SK-N-SH (cell line): ENCODE measurements at regions not wholly inside any gene's neighbourhood (a gene's known extent, or its start where the extent isn't known, plus 50 kb on each side); places are given as distances from the start of the nearest gene placed in this dataset.

Experiments
- CTCF ChIA-PET: fragments of 300-600, 350-600 bp; formaldehyde crosslinking; extraction: SDS; loops from one replicate; lab custom pipeline; 2021; lab: Yijun Ruan, JAX
- POLR2A ChIA-PET: fragments of 350-600 bp; sonication (Branson Sonifier 250); formaldehyde crosslinking; extraction: SDS; loops from one replicate; lab custom pipeline; 2020; ENCODE audit warnings: antibody characterized with exemption, inconsistent platforms; lab: Yijun Ruan, JAX
- DNase-seq: peaks from one replicate; pipeline ENCODE4 v3.0.0; 2012
- H2AFZ ChIP-seq: fragments of 200-600 bp; sonication (generic); 2 replicates; pipeline ENCODE4 v1.8.1; 2016; ENCODE audit warnings: antibody characterized with exemption, mild to moderate bottlenecking, low read depth
- H3F3A ChIP-seq: fragments of 200-600 bp; sonication (generic); replicated peaks from 2 replicates; pipeline ENCODE3; 2016; ENCODE audit warnings: antibody characterized with exemption, mild to moderate bottlenecking; ENCODE audit not compliant: insufficient read depth
- H3K27ac ChIP-seq, 2 experiments: fragments of 200-500 bp in 1 of 2; fragments of 200-600 bp in 1 of 2; sonication (Bioruptor generic) in 1 of 2; sonication (generic), shearing (Covaris generic) in 1 of 2; 2 replicates each; pipeline versions ENCODE4 v1.5.1 to v1.6.1; 2014 to 2016; ENCODE audit warnings: low read depth in 2 of 2, inconsistent platforms in 1 of 2, low read length in 1 of 2, mild to moderate bottlenecking in 1 of 2, mixed read lengths in 1 of 2
- H3K27me3 ChIP-seq: fragments of 200-600 bp; sonication (generic), shearing (Covaris generic); 2 replicates; pipeline ENCODE4 v1.6.1; 2016; ENCODE audit warnings: mixed run types; ENCODE audit not compliant: insufficient read depth
- H3K36me3 ChIP-seq, 2 experiments: fragments of 200-500 bp in 1 of 2; fragments of 200-600 bp in 1 of 2; sonication (Bioruptor generic) in 1 of 2; sonication (generic) in 1 of 2; replicated peaks in 1 of 2; 2 replicates each; pipeline versions ENCODE3 to v1.5.1; 2014 to 2016; ENCODE audit warnings: low read length in 1 of 2, mild to moderate bottlenecking in 1 of 2; ENCODE audit not compliant: insufficient read depth in 2 of 2, control insufficient read depth in 1 of 2
- H3K4me1 ChIP-seq, 2 experiments: fragments of 200-500 bp in 1 of 2; fragments of 200-600 bp in 1 of 2; sonication (Bioruptor generic) in 1 of 2; sonication (generic), shearing (Covaris generic) in 1 of 2; 2 replicates each; pipeline versions ENCODE4 v1.5.1 to v1.6.1; 2014 to 2016; ENCODE audit warnings: low read depth in 1 of 2, low read length in 1 of 2, mixed run types in 1 of 2; ENCODE audit not compliant: insufficient read depth in 2 of 2, control insufficient read depth in 1 of 2
- H3K4me2 ChIP-seq: fragments of 200-600 bp; sonication (generic), shearing (Covaris generic); 2 replicates; pipeline ENCODE4 v1.6.1; 2017; ENCODE audit warnings: mixed run types
- H3K4me3 ChIP-seq, 2 experiments: fragments of 200-500 bp in 1 of 2; fragments of 200-600 bp in 1 of 2; sonication (Bioruptor generic) in 1 of 2; sonication (generic), shearing (Covaris generic) in 1 of 2; 2 replicates each; pipeline versions ENCODE4 v1.5.1 to v1.8.1; 2014 to 2016; ENCODE audit warnings: low read depth in 2 of 2, inconsistent platforms in 1 of 2, low read length in 1 of 2, mild to moderate bottlenecking in 1 of 2, mixed read lengths in 1 of 2, moderate library complexity in 1 of 2
- H3K79me2 ChIP-seq: fragments of 200-600 bp; sonication (generic); 2 replicates; pipeline ENCODE4 v1.8.1; 2017; ENCODE audit warnings: mild to moderate bottlenecking; ENCODE audit not compliant: insufficient read depth
- H3K9ac ChIP-seq: fragments of 200-600 bp; sonication (generic); 2 replicates; pipeline ENCODE4 v1.6.1; 2017; ENCODE audit warnings: mixed run types
- H3K9me2 ChIP-seq: fragments of 200-600 bp; sonication (generic); 2 replicates; pipeline ENCODE4 v1.6.1; 2017; ENCODE audit warnings: mixed run types
- H3K9me3 ChIP-seq: fragments of 200-600 bp; sonication (generic); 2 replicates; pipeline ENCODE4 v1.6.1; 2017; ENCODE audit warnings: mixed run types, mild to moderate bottlenecking, moderate library complexity
- H4K20me1 ChIP-seq: fragments of 200-600 bp; sonication (generic); 2 replicates; pipeline ENCODE4 v1.6.1; 2017; ENCODE audit warnings: mild to moderate bottlenecking, mixed run types; ENCODE audit not compliant: insufficient read depth
- ELF1 ChIP-seq: IDR thresholded peaks from 2 replicates; pipeline ENCODE4 v1.4.0; 2012
- EZH2phosphoT487 ChIP-seq: fragments of 200-600 bp; sonication (generic); IDR thresholded peaks from 2 replicates; pipeline ENCODE4 v1.6.1; 2017; ENCODE audit warnings: low read depth, mixed run types, mild to moderate bottlenecking, antibody characterized with exemption, moderate library complexity, borderline replicate concordance
- FOSL2 ChIP-seq: IDR thresholded peaks from 2 replicates; pipeline ENCODE4 v1.4.0; 2012; ENCODE audit warnings: low read depth, mild to moderate bottlenecking, moderate library complexity, borderline replicate concordance
- FOXJ3 ChIP-seq: sonication (generic); formaldehyde crosslinking; IDR thresholded peaks from 2 replicates; pipeline ENCODE4 v1.5.1; 2020; ENCODE audit warnings: mild to moderate bottlenecking, missing genetic modification reagents
- GABPA ChIP-seq: IDR thresholded peaks from 2 replicates; pipeline ENCODE4 v1.4.0; 2012; ENCODE audit warnings: low read depth, mild to moderate bottlenecking
- GATA2 ChIP-seq: sonication (generic); formaldehyde crosslinking; IDR thresholded peaks from 2 replicates; pipeline ENCODE4 v1.5.0; 2020; ENCODE audit warnings: mild to moderate bottlenecking, missing genetic modification reagents
- JUND ChIP-seq: IDR thresholded peaks from 2 replicates; pipeline ENCODE4 v1.4.0; 2012
- NRF1 ChIP-seq: IDR thresholded peaks from 2 replicates; pipeline ENCODE4 v1.6.1; 2012; ENCODE audit warnings: low read depth, mild to moderate bottlenecking, low read length
- POLR2AphosphoS5 ChIP-seq: IDR thresholded peaks from 2 replicates; pipeline ENCODE4 v1.6.1; 2012; ENCODE audit warnings: low read depth, low read length
- RAD21 ChIP-seq: IDR thresholded peaks from 2 replicates; pipeline ENCODE4 v1.6.1; 2012; ENCODE audit warnings: mild to moderate bottlenecking, low read length
- RFX5 ChIP-seq: IDR thresholded peaks from 2 replicates; pipeline ENCODE4 v1.6.1; 2012; ENCODE audit warnings: mild to moderate bottlenecking, improper control_type of control experiment, low read length
- RXRA ChIP-seq: IDR thresholded peaks from 2 replicates; pipeline ENCODE4 v1.4.0; 2012; ENCODE audit warnings: low read depth, mild to moderate bottlenecking, borderline replicate concordance
- TAF1 ChIP-seq: IDR thresholded peaks from 2 replicates; pipeline ENCODE4 v1.6.1; 2012; ENCODE audit warnings: low read depth, mild to moderate bottlenecking, low read length, moderate library complexity, borderline replicate concordance
- YY1 ChIP-seq: IDR thresholded peaks from 2 replicates; pipeline ENCODE4 v1.4.0; 2012; ENCODE audit warnings: low read depth, mild to moderate bottlenecking
- WGBS: methylation state at CpG from one replicate; pipeline ENCODE4 v1.1.6; 2017; ENCODE audit warnings: low lambda C conversion rate; 5-methylcytosine and 5-hydroxymethylcytosine counted together
- TF ChIP-seq, protein P1 (sequence below): IDR thresholded peaks from 2 replicates; pipeline ENCODE4; 2012
- TF ChIP-seq, protein P2 (sequence below): IDR thresholded peaks from 2 replicates; pipeline ENCODE4 v1.4.0; 2012; ENCODE audit warnings: low read depth, borderline replicate concordance
- TF ChIP-seq, protein P3 (sequence below): fragments of 200-600 bp; sonication (generic); IDR thresholded peaks from 2 replicates; pipeline ENCODE4 v1.6.1; 2017; ENCODE audit warnings: antibody characterized with exemption, mild to moderate bottlenecking, moderate library complexity
- TF ChIP-seq, protein P4 (sequence below): IDR thresholded peaks from 2 replicates; pipeline ENCODE4 v1.6.1; 2012; ENCODE audit warnings: mild to moderate bottlenecking, low read depth, low read length, moderate library complexity

DNA sequence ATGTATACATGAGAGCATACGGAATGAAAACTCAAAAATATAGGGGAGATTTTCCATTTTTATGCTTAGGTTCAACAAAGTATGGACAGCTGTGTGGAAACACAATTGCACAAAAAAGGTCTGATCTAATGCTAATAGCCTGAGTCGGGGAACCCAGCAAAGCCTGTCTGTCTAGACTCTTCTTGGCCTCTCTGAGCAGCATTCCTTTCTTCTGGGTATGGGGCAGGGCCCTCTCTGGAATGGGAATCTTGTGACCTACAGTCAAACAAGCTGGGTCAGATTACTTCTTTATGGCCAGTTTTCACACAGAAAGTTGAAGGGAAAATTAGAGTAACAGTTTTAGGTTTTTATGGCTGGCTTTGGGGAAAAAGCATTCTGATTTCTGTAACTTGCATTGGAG is 534.0 kb upstream of the LMO3 start:
- DNase-seq = no peak
- H3K4me3 ChIP-seq = no peak overlapping the region
- H3K4me2 ChIP-seq = no peak overlapping the region
- no peaks in the 10 kb centered on the region for H3K79me2 ChIP-seq
- POLR2A ChIA-PET = no interaction called here
- no peaks in the 10 kb centered on the region for H3K36me3 ChIP-seq
- TF ChIP-seq JUND (no peak), RFX5 (no peak), TAF1 (no peak), RXRA (no peak), GABPA (no peak), POLR2AphosphoS5 (no peak), ELF1 (no peak), YY1 (no peak), GATA2 (no peak), NRF1 (no peak), FOXJ3 (CRISPR knock-in tag) (no peak), EZH2phosphoT487 (no peak)
- TF ChIP-seq, protein P1, sequence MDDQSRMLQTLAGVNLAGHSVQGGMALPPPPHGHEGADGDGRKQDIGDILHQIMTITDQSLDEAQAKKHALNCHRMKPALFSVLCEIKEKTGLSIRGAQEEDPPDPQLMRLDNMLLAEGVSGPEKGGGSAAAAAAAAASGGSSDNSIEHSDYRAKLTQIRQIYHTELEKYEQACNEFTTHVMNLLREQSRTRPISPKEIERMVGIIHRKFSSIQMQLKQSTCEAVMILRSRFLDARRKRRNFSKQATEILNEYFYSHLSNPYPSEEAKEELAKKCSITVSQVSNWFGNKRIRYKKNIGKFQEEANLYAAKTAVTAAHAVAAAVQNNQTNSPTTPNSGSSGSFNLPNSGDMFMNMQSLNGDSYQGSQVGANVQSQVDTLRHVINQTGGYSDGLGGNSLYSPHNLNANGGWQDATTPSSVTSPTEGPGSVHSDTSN = no peak
- TF ChIP-seq, protein P2, sequence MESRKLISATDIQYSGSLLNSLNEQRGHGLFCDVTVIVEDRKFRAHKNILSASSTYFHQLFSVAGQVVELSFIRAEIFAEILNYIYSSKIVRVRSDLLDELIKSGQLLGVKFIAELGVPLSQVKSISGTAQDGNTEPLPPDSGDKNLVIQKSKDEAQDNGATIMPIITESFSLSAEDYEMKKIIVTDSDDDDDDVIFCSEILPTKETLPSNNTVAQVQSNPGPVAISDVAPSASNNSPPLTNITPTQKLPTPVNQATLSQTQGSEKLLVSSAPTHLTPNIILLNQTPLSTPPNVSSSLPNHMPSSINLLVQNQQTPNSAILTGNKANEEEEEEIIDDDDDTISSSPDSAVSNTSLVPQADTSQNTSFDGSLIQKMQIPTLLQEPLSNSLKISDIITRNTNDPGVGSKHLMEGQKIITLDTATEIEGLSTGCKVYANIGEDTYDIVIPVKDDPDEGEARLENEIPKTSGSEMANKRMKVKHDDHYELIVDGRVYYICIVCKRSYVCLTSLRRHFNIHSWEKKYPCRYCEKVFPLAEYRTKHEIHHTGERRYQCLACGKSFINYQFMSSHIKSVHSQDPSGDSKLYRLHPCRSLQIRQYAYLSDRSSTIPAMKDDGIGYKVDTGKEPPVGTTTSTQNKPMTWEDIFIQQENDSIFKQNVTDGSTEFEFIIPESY = no peak
- TF ChIP-seq, protein P3, sequence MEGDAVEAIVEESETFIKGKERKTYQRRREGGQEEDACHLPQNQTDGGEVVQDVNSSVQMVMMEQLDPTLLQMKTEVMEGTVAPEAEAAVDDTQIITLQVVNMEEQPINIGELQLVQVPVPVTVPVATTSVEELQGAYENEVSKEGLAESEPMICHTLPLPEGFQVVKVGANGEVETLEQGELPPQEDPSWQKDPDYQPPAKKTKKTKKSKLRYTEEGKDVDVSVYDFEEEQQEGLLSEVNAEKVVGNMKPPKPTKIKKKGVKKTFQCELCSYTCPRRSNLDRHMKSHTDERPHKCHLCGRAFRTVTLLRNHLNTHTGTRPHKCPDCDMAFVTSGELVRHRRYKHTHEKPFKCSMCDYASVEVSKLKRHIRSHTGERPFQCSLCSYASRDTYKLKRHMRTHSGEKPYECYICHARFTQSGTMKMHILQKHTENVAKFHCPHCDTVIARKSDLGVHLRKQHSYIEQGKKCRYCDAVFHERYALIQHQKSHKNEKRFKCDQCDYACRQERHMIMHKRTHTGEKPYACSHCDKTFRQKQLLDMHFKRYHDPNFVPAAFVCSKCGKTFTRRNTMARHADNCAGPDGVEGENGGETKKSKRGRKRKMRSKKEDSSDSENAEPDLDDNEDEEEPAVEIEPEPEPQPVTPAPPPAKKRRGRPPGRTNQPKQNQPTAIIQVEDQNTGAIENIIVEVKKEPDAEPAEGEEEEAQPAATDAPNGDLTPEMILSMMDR = no peak
- no peaks in the 10 kb centered on the region for H4K20me1 ChIP-seq
- no peaks in the 10 kb centered on the region for H3K4me1 ChIP-seq
- H3K27ac ChIP-seq = no peak overlapping the region
- no peaks in the 10 kb centered on the region for H3F3A ChIP-seq
- no peak overlapping the region for H3K9ac ChIP-seq
- CTCF ChIA-PET = no interaction called here
- H2AFZ ChIP-seq = no peak overlapping the region
- 16% methylated on average over 2 of the region's 2 CpGs for WGBS
- no peaks in the 10 kb centered on the region for H3K27me3 ChIP-seq
- H3K9me2 ChIP-seq = no peaks in the 10 kb centered on the region
- 0 out of 2 replicates have a peak, but pooled peaks cover 3% of the 10 kb centered on the region for H3K9me3 ChIP-seq

DNA sequence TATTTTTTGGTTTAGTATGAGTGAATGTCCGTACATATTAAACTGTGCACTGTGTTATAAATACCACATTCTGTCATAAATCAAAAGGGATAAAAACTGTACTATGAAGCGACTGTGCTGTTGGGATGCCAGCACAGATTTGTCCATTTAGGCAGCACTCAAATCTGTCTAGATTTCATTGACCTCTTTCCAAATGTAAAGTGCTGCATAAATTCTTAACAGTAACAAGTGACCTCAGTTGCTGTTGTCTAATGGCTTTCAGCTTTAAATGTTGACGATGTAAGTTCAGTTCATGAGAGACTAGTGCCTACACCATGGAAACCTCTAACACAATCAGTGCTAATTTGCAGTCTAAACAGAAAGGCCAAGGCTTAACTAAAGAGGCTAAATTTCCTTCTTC is 531.4 kb upstream of the LMO3 start:
- CTCF ChIA-PET = no interaction called here
- TF ChIP-seq NRF1 (no peak), GATA2 (no peak), JUND (no peak), RAD21 (no peak), FOSL2 (no peak)
- TF ChIP-seq, protein P1 = no peak
- TF ChIP-seq, protein P4, sequence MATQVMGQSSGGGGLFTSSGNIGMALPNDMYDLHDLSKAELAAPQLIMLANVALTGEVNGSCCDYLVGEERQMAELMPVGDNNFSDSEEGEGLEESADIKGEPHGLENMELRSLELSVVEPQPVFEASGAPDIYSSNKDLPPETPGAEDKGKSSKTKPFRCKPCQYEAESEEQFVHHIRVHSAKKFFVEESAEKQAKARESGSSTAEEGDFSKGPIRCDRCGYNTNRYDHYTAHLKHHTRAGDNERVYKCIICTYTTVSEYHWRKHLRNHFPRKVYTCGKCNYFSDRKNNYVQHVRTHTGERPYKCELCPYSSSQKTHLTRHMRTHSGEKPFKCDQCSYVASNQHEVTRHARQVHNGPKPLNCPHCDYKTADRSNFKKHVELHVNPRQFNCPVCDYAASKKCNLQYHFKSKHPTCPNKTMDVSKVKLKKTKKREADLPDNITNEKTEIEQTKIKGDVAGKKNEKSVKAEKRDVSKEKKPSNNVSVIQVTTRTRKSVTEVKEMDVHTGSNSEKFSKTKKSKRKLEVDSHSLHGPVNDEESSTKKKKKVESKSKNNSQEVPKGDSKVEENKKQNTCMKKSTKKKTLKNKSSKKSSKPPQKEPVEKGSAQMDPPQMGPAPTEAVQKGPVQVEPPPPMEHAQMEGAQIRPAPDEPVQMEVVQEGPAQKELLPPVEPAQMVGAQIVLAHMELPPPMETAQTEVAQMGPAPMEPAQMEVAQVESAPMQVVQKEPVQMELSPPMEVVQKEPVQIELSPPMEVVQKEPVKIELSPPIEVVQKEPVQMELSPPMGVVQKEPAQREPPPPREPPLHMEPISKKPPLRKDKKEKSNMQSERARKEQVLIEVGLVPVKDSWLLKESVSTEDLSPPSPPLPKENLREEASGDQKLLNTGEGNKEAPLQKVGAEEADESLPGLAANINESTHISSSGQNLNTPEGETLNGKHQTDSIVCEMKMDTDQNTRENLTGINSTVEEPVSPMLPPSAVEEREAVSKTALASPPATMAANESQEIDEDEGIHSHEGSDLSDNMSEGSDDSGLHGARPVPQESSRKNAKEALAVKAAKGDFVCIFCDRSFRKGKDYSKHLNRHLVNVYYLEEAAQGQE = no peak
- TF ChIP-seq, all 33 proteins: peak for 0
- DNase-seq = no peak
- H3K9me3 ChIP-seq = 0 out of 2 replicates have a peak, but pooled peaks cover 3% of the 10 kb centered on the region
- H4K20me1 ChIP-seq = no peaks in the 10 kb centered on the region
- H2AFZ ChIP-seq = no peak overlapping the region
- no peaks in the 10 kb centered on the region for H3K4me1 ChIP-seq
- 9% methylated on average over 3 of the region's 3 CpGs for WGBS
- H3K36me3 ChIP-seq = no peaks in the 10 kb centered on the region
- H3F3A ChIP-seq = no peaks in the 10 kb centered on the region
- H3K27ac ChIP-seq = no peak overlapping the region
- POLR2A ChIA-PET = no interaction called here
- no peaks in the 10 kb centered on the region for H3K79me2 ChIP-seq
- H3K9ac ChIP-seq = no peak overlapping the region
- no peak overlapping the region for H3K4me3 ChIP-seq
- H3K4me2 ChIP-seq = no peak overlapping the region
- H3K9me2 ChIP-seq = no peaks in the 10 kb centered on the region
- no peaks in the 10 kb centered on the region for H3K27me3 ChIP-seq
